Astrocyte (in vitro differentiated cells and primary cell): ENCODE measurements at regions not wholly inside any gene's neighbourhood (a gene's known extent, or its start where the extent isn't known, plus 50 kb on each side); places are given as distances from the start of the nearest gene placed in this dataset.

Experiments
- CTCF ChIP-seq: IDR thresholded peaks from 2 replicates; pipeline ENCODE4 v1.5.1; 2011; ENCODE audit warnings: low read depth, mild to moderate bottlenecking, inconsistent platforms, low read length, moderate library complexity; ENCODE audit not compliant: insufficient read depth
- EZH2 ChIP-seq: IDR thresholded peaks from 2 replicates; pipeline ENCODE4 v1.6.1; 2012; ENCODE audit warnings: mild to moderate bottlenecking, low read length, inconsistent platforms; ENCODE audit not compliant: insufficient read depth

GRCh38 chr10:33919244-33919643 lies 584.8 kb upstream of the NRP1 start:
- TF ChIP-seq CTCF, result no peak
- no peak for TF ChIP-seq EZH2
